ENCODE measurements at regions not wholly inside any gene's neighbourhood (a gene's known extent, or its start where the extent isn't known, plus 50 kb on each side); places are given as distances from the start of the nearest gene placed in this dataset.
A peak's percentile ranks its signal among the peaks of the same experiment; 100 is the strongest.

DNA sequence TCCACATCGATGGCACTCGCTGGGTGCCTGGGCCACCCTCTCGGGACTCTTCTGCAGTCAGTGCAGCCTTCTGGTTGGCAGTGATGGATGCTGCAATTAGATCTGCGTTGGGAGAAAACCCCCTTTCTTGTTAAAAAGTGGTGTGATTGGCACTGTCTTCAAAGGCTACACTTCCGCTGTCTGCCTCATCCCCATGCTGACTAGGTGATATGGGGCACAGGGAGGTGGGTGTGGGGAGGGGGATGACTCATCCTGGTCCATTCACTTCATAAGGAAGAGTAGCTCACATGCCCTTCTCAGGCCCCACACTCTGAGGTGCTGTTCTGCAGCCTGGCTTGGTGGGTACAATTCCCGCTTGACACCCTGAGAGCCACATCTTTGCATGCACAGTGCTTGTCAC, 77.4 kb downstream of the THNSL2 start:
- H3K27ac Mint-ChIP-seq, result no peak overlapping the region
- H3K4me1 ChIP-seq (ENCODE audit: control insufficient read depth, insufficient read depth, low read length), result no peaks in the 10 kb centered on the region
- H3K27me3 Mint-ChIP-seq (ENCODE audit: insufficient read depth), result peaks cover 59% of the 10 kb centered on the region
- no peak overlapping the region for H3K4me3 ChIP-seq (ENCODE audit: low read length)
- no peak overlapping the region for H3K4me3 Mint-ChIP-seq
- peak; percentile 38 for DNase-seq
- TF ChIP-seq, protein P1, sequence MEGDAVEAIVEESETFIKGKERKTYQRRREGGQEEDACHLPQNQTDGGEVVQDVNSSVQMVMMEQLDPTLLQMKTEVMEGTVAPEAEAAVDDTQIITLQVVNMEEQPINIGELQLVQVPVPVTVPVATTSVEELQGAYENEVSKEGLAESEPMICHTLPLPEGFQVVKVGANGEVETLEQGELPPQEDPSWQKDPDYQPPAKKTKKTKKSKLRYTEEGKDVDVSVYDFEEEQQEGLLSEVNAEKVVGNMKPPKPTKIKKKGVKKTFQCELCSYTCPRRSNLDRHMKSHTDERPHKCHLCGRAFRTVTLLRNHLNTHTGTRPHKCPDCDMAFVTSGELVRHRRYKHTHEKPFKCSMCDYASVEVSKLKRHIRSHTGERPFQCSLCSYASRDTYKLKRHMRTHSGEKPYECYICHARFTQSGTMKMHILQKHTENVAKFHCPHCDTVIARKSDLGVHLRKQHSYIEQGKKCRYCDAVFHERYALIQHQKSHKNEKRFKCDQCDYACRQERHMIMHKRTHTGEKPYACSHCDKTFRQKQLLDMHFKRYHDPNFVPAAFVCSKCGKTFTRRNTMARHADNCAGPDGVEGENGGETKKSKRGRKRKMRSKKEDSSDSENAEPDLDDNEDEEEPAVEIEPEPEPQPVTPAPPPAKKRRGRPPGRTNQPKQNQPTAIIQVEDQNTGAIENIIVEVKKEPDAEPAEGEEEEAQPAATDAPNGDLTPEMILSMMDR (conservative IDR thresholded peaks at IDR 0.05), result no peak
- no peaks in the 10 kb centered on the region for H3K36me3 ChIP-seq (ENCODE audit: control insufficient read depth, insufficient read depth, low read length)
- H3K27ac ChIP-seq (ENCODE audit: low read depth, low read length), result no peak overlapping the region
- no peak overlapping the region for H3K9ac ChIP-seq (ENCODE audit: extremely low read depth, low read length, poor library complexity, severe bottlenecking)
- H3K36me3 Mint-ChIP-seq (ENCODE audit: low read depth), result peaks cover 4% of the 10 kb centered on the region
- peaks cover 6% of the 10 kb centered on the region for H3K9me3 ChIP-seq (ENCODE audit: control insufficient read depth, low read length)
- H3K4me1 Mint-ChIP-seq, result no peaks in the 10 kb centered on the region
- H3K9me3 Mint-ChIP-seq, result peaks cover 37% of the 10 kb centered on the region
- peaks cover 35% of the 10 kb centered on the region for H3K27me3 ChIP-seq (ENCODE audit: control insufficient read depth, insufficient read depth, low read length, poor library complexity, severe bottlenecking)
- 90 to 100% methylated on average over 1 to 6 of the region's 6 CpGs for WGBS, 2 experiments (ENCODE audit: insufficient coverage in 1 of 2, insufficient read length in 1 of 2)

DNA sequence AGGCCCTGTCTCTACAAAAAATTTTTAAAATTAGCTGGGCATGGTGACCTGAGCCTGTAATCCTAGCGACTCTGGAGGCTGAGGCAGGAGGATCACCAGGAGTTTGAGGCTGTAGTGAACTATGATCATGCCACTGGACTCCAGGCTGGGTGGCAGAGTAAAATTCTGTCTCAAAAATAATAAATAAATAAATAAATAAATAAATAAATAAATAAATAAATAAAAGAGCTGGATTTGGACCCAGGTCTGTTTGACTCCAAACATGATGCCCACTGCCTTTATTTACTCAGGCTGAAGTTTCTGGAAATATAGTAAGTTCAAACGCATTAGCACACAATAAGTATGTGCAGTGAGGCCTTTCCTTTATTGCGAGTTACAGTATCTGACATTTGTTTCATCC, 75.0 kb downstream of the THNSL2 start:
- no peak overlapping the region for H3K27ac ChIP-seq (ENCODE audit: low read depth, low read length)
- H3K27ac Mint-ChIP-seq, result no peak overlapping the region
- TF ChIP-seq, protein P1 (conservative IDR thresholded peaks at IDR 0.05), result no peak
- peaks cover 6% of the 10 kb centered on the region for H3K9me3 ChIP-seq (ENCODE audit: control insufficient read depth, low read length)
- H3K9me3 Mint-ChIP-seq, result peaks cover 39% of the 10 kb centered on the region
- no peaks in the 10 kb centered on the region for H3K4me1 Mint-ChIP-seq
- H3K27me3 Mint-ChIP-seq (ENCODE audit: insufficient read depth), result peaks cover 41% of the 10 kb centered on the region
- no peaks in the 10 kb centered on the region for H3K36me3 ChIP-seq (ENCODE audit: control insufficient read depth, insufficient read depth, low read length)
- H3K4me3 ChIP-seq (ENCODE audit: low read length), result no peak overlapping the region
- H3K4me3 Mint-ChIP-seq, result no peak overlapping the region
- H3K9ac ChIP-seq (ENCODE audit: extremely low read depth, low read length, poor library complexity, severe bottlenecking), result no peak overlapping the region
- H3K4me1 ChIP-seq (ENCODE audit: control insufficient read depth, insufficient read depth, low read length), result no peaks in the 10 kb centered on the region
- H3K36me3 Mint-ChIP-seq (ENCODE audit: low read depth), result peaks cover 4% of the 10 kb centered on the region
- WGBS, 2 experiments (ENCODE audit: insufficient coverage in 1 of 2, insufficient read length in 1 of 2), result 92 to 94% methylated on average over 2 to 3 of the region's 3 CpGs
- H3K27me3 ChIP-seq (ENCODE audit: control insufficient read depth, insufficient read depth, low read length, poor library complexity, severe bottlenecking), result peaks cover 22% of the 10 kb centered on the region
- no peak for DNase-seq

DNA sequence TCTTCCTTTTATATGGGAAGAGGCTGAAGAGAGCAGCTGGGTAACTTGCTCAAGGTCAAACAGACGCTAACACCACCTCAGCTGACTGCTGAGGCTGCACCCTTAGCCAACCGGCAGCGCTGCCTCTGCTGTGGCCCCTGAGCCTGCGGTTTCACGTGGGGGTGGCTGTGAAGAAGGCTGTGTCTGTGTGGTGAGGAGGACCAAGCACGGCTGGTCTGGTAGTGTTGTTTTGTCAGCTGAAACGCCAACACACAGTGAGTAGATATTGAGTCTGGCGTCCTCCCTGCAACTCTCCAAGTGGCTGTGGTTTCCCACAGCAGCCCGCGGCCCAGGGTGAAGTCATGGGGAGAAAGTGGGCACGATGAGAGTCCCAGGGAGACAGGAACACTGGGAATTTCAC, 69.6 kb downstream of the THNSL2 start:
- Mint-ChIP-seq H3K27me3 (ENCODE audit: insufficient read depth) (peaks cover 24% of the 10 kb centered on the region), H3K27ac (no peak overlapping the region), H3K4me3 (no peak overlapping the region), H3K9me3 (peaks cover 23% of the 10 kb centered on the region), H3K4me1 (no peaks in the 10 kb centered on the region), H3K36me3 (ENCODE audit: low read depth) (peaks cover 3% of the 10 kb centered on the region)
- no peak overlapping the region for H3K4me3 ChIP-seq (ENCODE audit: low read length)
- H3K27ac ChIP-seq (ENCODE audit: low read depth, low read length), result no peak overlapping the region
- TF ChIP-seq, protein P1 (conservative IDR thresholded peaks at IDR 0.05), result no peak
- H3K36me3 ChIP-seq (ENCODE audit: control insufficient read depth, insufficient read depth, low read length), result no peaks in the 10 kb centered on the region
- H3K27me3 ChIP-seq (ENCODE audit: control insufficient read depth, insufficient read depth, low read length, poor library complexity, severe bottlenecking), result peaks cover 13% of the 10 kb centered on the region
- WGBS, 2 experiments (ENCODE audit: insufficient coverage in 1 of 2, insufficient read length in 1 of 2), result 95 to 96% methylated on average over 7 to 11 of the region's 11 CpGs
- H3K9me3 ChIP-seq (ENCODE audit: control insufficient read depth, low read length), result peaks cover 11% of the 10 kb centered on the region
- no peak for DNase-seq
- no peak overlapping the region for H3K9ac ChIP-seq (ENCODE audit: extremely low read depth, low read length, poor library complexity, severe bottlenecking)
- H3K4me1 ChIP-seq (ENCODE audit: control insufficient read depth, insufficient read depth, low read length), result no peaks in the 10 kb centered on the region

Measured in endodermal cell (in vitro differentiated cells).